BLaER1 (cell line): ENCODE measurements at regions not wholly inside any gene's neighbourhood (a gene's known extent, or its start where the extent isn't known, plus 50 kb on each side); places are given as distances from the start of the nearest gene placed in this dataset.

Experiments
- H3K27ac ChIP-seq: shearing (Covaris generic); formaldehyde crosslinking; 2 replicates; pipeline ENCODE4 v1.8.1; 2022
- H3K27me3 ChIP-seq: shearing (Covaris generic); formaldehyde crosslinking; 2 replicates; pipeline ENCODE4 v1.8.1; 2022
- H3K36me3 ChIP-seq: shearing (Covaris generic); formaldehyde crosslinking; 2 replicates; pipeline ENCODE4 v1.8.1; 2022
- H3K4me1 ChIP-seq: shearing (Covaris generic); formaldehyde crosslinking; 2 replicates; pipeline ENCODE4 v1.8.1; 2022
- H3K4me2 ChIP-seq: shearing (Covaris generic); formaldehyde crosslinking; 2 replicates; pipeline ENCODE4 v1.8.1; 2022
- H3K4me3 ChIP-seq: shearing (Covaris generic); formaldehyde crosslinking; 2 replicates; pipeline ENCODE4 v1.8.1; 2022
- H3K9ac ChIP-seq: shearing (Covaris generic); formaldehyde crosslinking; 2 replicates; pipeline ENCODE4 v1.8.1; 2022
- H3K9me3 ChIP-seq: shearing (Covaris generic); formaldehyde crosslinking; 2 replicates; pipeline ENCODE4 v1.8.1; 2022
- H4K20me1 ChIP-seq: shearing (Covaris generic); formaldehyde crosslinking; 2 replicates; pipeline ENCODE4 v1.8.1; 2022
- Cebpa-rat ChIP-seq: shearing (Covaris generic); IDR thresholded peaks from 2 replicates; pipeline ENCODE4 v1.8.1; 2022

DNA sequence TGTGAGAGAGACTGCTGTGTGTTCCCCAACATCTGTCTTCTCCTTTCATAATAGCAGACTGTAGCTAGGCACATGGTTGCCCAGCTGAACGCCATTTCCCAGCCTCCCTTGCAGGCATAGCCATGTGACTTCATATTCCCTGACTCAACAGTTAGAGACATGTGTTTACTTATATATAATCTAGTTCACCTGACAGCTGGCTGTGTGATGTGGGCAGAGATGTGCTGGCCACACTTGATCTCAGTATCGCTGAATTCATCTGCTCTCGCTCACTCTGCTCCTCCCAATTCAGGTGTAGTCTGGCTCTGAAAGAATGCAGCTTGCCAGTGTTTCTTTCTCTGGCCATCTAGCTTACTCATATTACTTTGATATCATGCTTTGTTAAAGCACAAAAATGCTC is 52.3 kb upstream of the SEC11C start:
- Histone ChIP-seq H3K27ac (no peak overlapping the region), H3K4me1 (no peaks in the 10 kb centered on the region), H3K4me2 (no peak overlapping the region)

More for the DNA sequence above, 52.3 kb upstream of the SEC11C start:
- H3K36me3 ChIP-seq: no peaks in the 10 kb centered on the region
- H3K9ac ChIP-seq: no peak overlapping the region
- H3K9me3 ChIP-seq: no peaks in the 10 kb centered on the region
- no peaks in the 10 kb centered on the region for H4K20me1 ChIP-seq
- no peaks in the 10 kb centered on the region for H3K27me3 ChIP-seq
- H3K4me3 ChIP-seq: no peak overlapping the region
- no peak for TF ChIP-seq Cebpa-rat
